ENCODE measurements at regions not wholly inside any gene's neighbourhood (a gene's known extent, or its start where the extent isn't known, plus 50 kb on each side); places are given as distances from the start of the nearest gene placed in this dataset.

- no peak for TF ChIP-seq GATA3 (IDR thresholded peaks at IDR 0.05; ENCODE audit: low read depth, low read length)
- TF ChIP-seq GATA2 (IDR thresholded peaks at IDR 0.05; ENCODE audit: low read depth, low read length) = no peak
Observed at GRCh38 chr5:112018846-112019245, 261.9 kb upstream of the NREP start.

Measured in SH-SY5Y (cell line).